ENCODE measurements at regions not wholly inside any gene's neighbourhood (a gene's known extent, or its start where the extent isn't known, plus 50 kb on each side); places are given as distances from the start of the nearest gene placed in this dataset.

DNA sequence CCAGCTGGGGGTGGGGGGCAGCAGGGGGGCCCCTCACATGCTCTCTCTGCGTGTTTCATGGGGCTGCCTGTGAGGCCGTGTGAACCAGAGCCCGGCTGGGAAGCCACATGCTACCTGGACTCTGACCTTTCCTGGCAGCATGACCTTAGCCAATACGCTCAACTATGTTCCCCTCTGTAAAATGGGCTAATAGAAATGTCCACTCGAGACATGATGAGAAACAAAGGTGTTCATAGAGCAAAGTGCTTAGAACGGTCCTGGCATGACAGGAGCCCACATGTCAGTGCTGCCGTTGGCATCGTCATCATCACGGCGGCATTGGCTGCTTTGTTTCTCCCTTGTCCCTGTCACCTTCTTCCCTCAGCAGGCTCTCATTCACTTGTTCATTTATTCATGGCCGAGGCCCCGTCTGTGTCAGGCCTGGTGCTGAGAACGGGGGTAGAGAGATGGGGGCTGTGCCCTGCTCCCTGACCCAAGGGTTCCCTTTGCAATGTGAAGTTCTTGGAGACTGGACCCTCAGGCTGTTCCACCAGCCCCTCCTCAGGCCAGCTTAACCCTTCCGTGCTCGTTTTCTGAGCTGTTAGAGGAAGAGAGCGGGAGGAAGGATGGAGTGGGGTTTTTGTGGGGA lies 291.4 kb downstream of the SEC14L1 start (continued):
- no peak for TF ChIP-seq RBBP5 (IDR thresholded peaks at IDR 0.05; ENCODE audit: borderline replicate concordance, low read depth, low read length)
- TF ChIP-seq CTBP2 (IDR thresholded peaks at IDR 0.05; ENCODE audit: borderline replicate concordance, insufficient read depth, insufficient read length, low read length), result no peak
- no peak for TF ChIP-seq JUND (IDR thresholded peaks at IDR 0.05; ENCODE audit: low read length)
